ENCODE measurements at regions not wholly inside any gene's neighbourhood (a gene's known extent, or its start where the extent isn't known, plus 50 kb on each side); places are given as distances from the start of the nearest gene placed in this dataset.

- DNase-seq (ENCODE audit: low read depth, low spot score) (no peak), ATAC-seq (no peak)
- Histone ChIP-seq H3K9me3 (ENCODE audit: control insufficient read depth, insufficient read depth, low read depth, low read length) (no peaks in the 10 kb centered on the region), H3K4me1 (ENCODE audit: control insufficient read depth, insufficient read depth, low read length) (no peaks in the 10 kb centered on the region), H3K4me3 (ENCODE audit: low read depth in 2 of 2, low read length in 2 of 2) (no peak overlapping the region), H3K27me3 (ENCODE audit: control insufficient read depth, insufficient read depth, low read length) (no peaks in the 10 kb centered on the region), H3K27ac (ENCODE audit: low read length) (no peak overlapping the region), H3K36me3 (ENCODE audit: control insufficient read depth, insufficient read depth, low read length) (no peaks in the 10 kb centered on the region)
- in situ Hi-C loops (cut with HindIII; ENCODE audit: low pct_unique_long_range_greater_than_20kb, low sequenced_read_pairs) (no loop called here), intact Hi-C loops (cut with micrococcal nuclease; ENCODE audit: unreplicated experiment) (no loop called here)
- ChIA-PET CTCF (no interaction called here), POLR2A (no interaction called here)
- no peak for TF ChIP-seq CTCF (IDR thresholded peaks at IDR 0.05)
- no peak for TF ChIP-seq POLR2AphosphoS5 (IDR thresholded peaks at IDR 0.05; ENCODE audit: low read depth, low read length)
- TF ChIP-seq SIN3A (IDR thresholded peaks at IDR 0.05; ENCODE audit: borderline replicate concordance, insufficient read depth, low read depth, low read length) = no peak
- TF ChIP-seq REST (IDR thresholded peaks at IDR 0.05; ENCODE audit: insufficient read depth in 1 of 2, low read depth in 2 of 2, low read length in 1 of 2) = no peak
- no peak for TF ChIP-seq TCF7L2 (IDR thresholded peaks at IDR 0.05; ENCODE audit: low read depth, low read length)
- no TSS peak for BruUV-seq (replicated peaks)
Observed at GRCh38 chr13:24606486-24607170, 73.6 kb upstream of the ATP12A start.

GRCh38 chr13:24610956-24611355 is 69.3 kb upstream of the ATP12A start:
- no peak overlapping the region for H3K4me3 ChIP-seq (ENCODE audit: low read depth in 2 of 2, low read length in 2 of 2)
- in situ Hi-C loops (cut with HindIII; ENCODE audit: low pct_unique_long_range_greater_than_20kb, low sequenced_read_pairs) = no loop called here
- ATAC-seq = no peak

More at GRCh38 chr13:24610956-24611355, 69.3 kb upstream of the ATP12A start:
- no peak for TF ChIP-seq CTCF (IDR thresholded peaks at IDR 0.05)
- TF ChIP-seq REST (IDR thresholded peaks at IDR 0.05; ENCODE audit: insufficient read depth in 1 of 2, low read depth in 2 of 2, low read length in 1 of 2) = no peak
- no peak for TF ChIP-seq POLR2AphosphoS5 (IDR thresholded peaks at IDR 0.05; ENCODE audit: low read depth, low read length)
- no peak for TF ChIP-seq TCF7L2 (IDR thresholded peaks at IDR 0.05; ENCODE audit: low read depth, low read length)
- no peak for TF ChIP-seq SIN3A (IDR thresholded peaks at IDR 0.05; ENCODE audit: borderline replicate concordance, insufficient read depth, low read depth, low read length)
- H3K27me3 ChIP-seq (ENCODE audit: control insufficient read depth, insufficient read depth, low read length) = no peaks in the 10 kb centered on the region
- CTCF ChIA-PET = interaction anchor here (0.5 kb wide), 1 partner anchor 45 kb away, joined by 8 read pairs; no protein-coding TSS in a partner anchor
- intact Hi-C loops (cut with micrococcal nuclease; ENCODE audit: unreplicated experiment) = no loop called here
- H3K27ac ChIP-seq (ENCODE audit: low read length) = no peak overlapping the region
- BruUV-seq (replicated peaks) = no TSS peak
- no peaks in the 10 kb centered on the region for H3K9me3 ChIP-seq (ENCODE audit: control insufficient read depth, insufficient read depth, low read depth, low read length)
- DNase-seq (ENCODE audit: low read depth, low spot score) = no peak
- POLR2A ChIA-PET = no interaction called here
- no peaks in the 10 kb centered on the region for H3K4me1 ChIP-seq (ENCODE audit: control insufficient read depth, insufficient read depth, low read length)
- no peaks in the 10 kb centered on the region for H3K36me3 ChIP-seq (ENCODE audit: control insufficient read depth, insufficient read depth, low read length)
